ENCODE measurements at regions not wholly inside any gene's neighbourhood (a gene's known extent, or its start where the extent isn't known, plus 50 kb on each side); places are given as distances from the start of the nearest gene placed in this dataset.

- Histone ChIP-seq H4K20me1 (ENCODE audit: insufficient read depth, low read depth, low read length) (no peaks in the 10 kb centered on the region), H3K4me2 (ENCODE audit: low read depth, low read length, poor library complexity, severe bottlenecking) (no peak overlapping the region), H3K36me3 (ENCODE audit: insufficient read depth, low read length) (no peaks in the 10 kb centered on the region), H3K4me1 (ENCODE audit: low read length) (no peaks in the 10 kb centered on the region), H3K9ac (ENCODE audit: low read length) (no peak overlapping the region), H3K9me2 (replicated peaks; ENCODE audit: insufficient read depth, low read length) (no peaks in the 10 kb centered on the region), H3K79me2 (ENCODE audit: low read length) (no peaks in the 10 kb centered on the region), H3K4me3 (ENCODE audit: low read length) (no peak overlapping the region), H3K27ac (ENCODE audit: low read length) (no peak overlapping the region), H3K9me3 (ENCODE audit: low read length) (peaks cover 16% of the 10 kb centered on the region), H2AFZ (ENCODE audit: low read length) (no peak overlapping the region), H3K27me3 (ENCODE audit: low read length) (no peaks in the 10 kb centered on the region)
- DNase-seq: no peak
Observed at GRCh38 chr15:95718441-95718840, 612.1 kb upstream of the NR2F2 start.

- Histone ChIP-seq H3K9me2 (replicated peaks; ENCODE audit: insufficient read depth, low read length) (no peaks in the 10 kb centered on the region), H3K4me3 (ENCODE audit: low read length) (no peak overlapping the region), H3K9ac (ENCODE audit: low read length) (no peak overlapping the region), H3K4me1 (ENCODE audit: low read length) (no peaks in the 10 kb centered on the region), H3K27ac (ENCODE audit: low read length) (no peak overlapping the region), H4K20me1 (ENCODE audit: insufficient read depth, low read depth, low read length) (no peaks in the 10 kb centered on the region), H3K9me3 (ENCODE audit: low read length) (peaks cover 21% of the 10 kb centered on the region), H2AFZ (ENCODE audit: low read length) (no peak overlapping the region), H3K79me2 (ENCODE audit: low read length) (no peaks in the 10 kb centered on the region), H3K27me3 (ENCODE audit: low read length) (no peaks in the 10 kb centered on the region), H3K36me3 (ENCODE audit: insufficient read depth, low read length) (no peaks in the 10 kb centered on the region), H3K4me2 (ENCODE audit: low read depth, low read length, poor library complexity, severe bottlenecking) (no peak overlapping the region)
- no peak for DNase-seq
Observed at GRCh38 chr15:95724908-95725633, 605.4 kb upstream of the NR2F2 start.

- no peak overlapping the region for H3K4me3 ChIP-seq (ENCODE audit: low read length)
- H3K79me2 ChIP-seq (ENCODE audit: low read length): no peaks in the 10 kb centered on the region
- no peaks in the 10 kb centered on the region for H3K9me2 ChIP-seq (replicated peaks; ENCODE audit: insufficient read depth, low read length)
- H3K27ac ChIP-seq (ENCODE audit: low read length): no peak overlapping the region
- no peaks in the 10 kb centered on the region for H3K4me1 ChIP-seq (ENCODE audit: low read length)
- no peaks in the 10 kb centered on the region for H4K20me1 ChIP-seq (ENCODE audit: insufficient read depth, low read depth, low read length)
- no peaks in the 10 kb centered on the region for H3K36me3 ChIP-seq (ENCODE audit: insufficient read depth, low read length)
- no peak overlapping the region for H3K9ac ChIP-seq (ENCODE audit: low read length)
- H2AFZ ChIP-seq (ENCODE audit: low read length): no peak overlapping the region
- no peaks in the 10 kb centered on the region for H3K27me3 ChIP-seq (ENCODE audit: low read length)
- DNase-seq: no peak
- H3K4me2 ChIP-seq (ENCODE audit: low read depth, low read length, poor library complexity, severe bottlenecking): no peak overlapping the region
- peaks cover 25% of the 10 kb centered on the region for H3K9me3 ChIP-seq (ENCODE audit: low read length)
Observed at GRCh38 chr15:95726891-95727290, 603.6 kb upstream of the NR2F2 start.

GRCh38 chr15:95733931-95734330, 596.6 kb upstream of the NR2F2 start:
- Histone ChIP-seq H3K9me2 (replicated peaks; ENCODE audit: insufficient read depth, low read length) (no peaks in the 10 kb centered on the region), H3K9me3 (ENCODE audit: low read length) (peaks cover 30% of the 10 kb centered on the region), H3K9ac (ENCODE audit: low read length) (no peak overlapping the region), H3K27ac (ENCODE audit: low read length) (no peak overlapping the region), H3K4me1 (ENCODE audit: low read length) (no peaks in the 10 kb centered on the region), H3K36me3 (ENCODE audit: insufficient read depth, low read length) (no peaks in the 10 kb centered on the region), H3K27me3 (ENCODE audit: low read length) (no peaks in the 10 kb centered on the region), H3K4me3 (ENCODE audit: low read length) (no peak overlapping the region), H3K79me2 (ENCODE audit: low read length) (no peaks in the 10 kb centered on the region), H2AFZ (ENCODE audit: low read length) (no peak overlapping the region), H3K4me2 (ENCODE audit: low read depth, low read length, poor library complexity, severe bottlenecking) (no peak overlapping the region), H4K20me1 (ENCODE audit: insufficient read depth, low read depth, low read length) (no peaks in the 10 kb centered on the region)
- no peak for DNase-seq

- Histone ChIP-seq H3K79me2 (ENCODE audit: low read length) (no peaks in the 10 kb centered on the region), H4K20me1 (ENCODE audit: insufficient read depth, low read depth, low read length) (no peaks in the 10 kb centered on the region), H3K9me2 (replicated peaks; ENCODE audit: insufficient read depth, low read length) (no peaks in the 10 kb centered on the region), H3K27ac (ENCODE audit: low read length) (no peak overlapping the region), H3K9me3 (ENCODE audit: low read length) (peaks cover 26% of the 10 kb centered on the region), H3K27me3 (ENCODE audit: low read length) (no peaks in the 10 kb centered on the region), H3K4me1 (ENCODE audit: low read length) (no peaks in the 10 kb centered on the region), H2AFZ (ENCODE audit: low read length) (no peak overlapping the region), H3K9ac (ENCODE audit: low read length) (no peak overlapping the region), H3K4me3 (ENCODE audit: low read length) (no peak overlapping the region), H3K4me2 (ENCODE audit: low read depth, low read length, poor library complexity, severe bottlenecking) (no peak overlapping the region), H3K36me3 (ENCODE audit: insufficient read depth, low read length) (no peaks in the 10 kb centered on the region)
- DNase-seq: no peak
Observed at GRCh38 chr15:95734422-95735316, 595.8 kb upstream of the NR2F2 start.

GRCh38 chr15:95737060-95737459, 593.4 kb upstream of the NR2F2 start:
- Histone ChIP-seq H3K9me3 (ENCODE audit: low read length) (peaks cover 20% of the 10 kb centered on the region), H3K4me1 (ENCODE audit: low read length) (no peaks in the 10 kb centered on the region), H3K27ac (ENCODE audit: low read length) (no peak overlapping the region), H3K4me2 (ENCODE audit: low read depth, low read length, poor library complexity, severe bottlenecking) (no peak overlapping the region), H3K79me2 (ENCODE audit: low read length) (no peaks in the 10 kb centered on the region), H3K27me3 (ENCODE audit: low read length) (no peaks in the 10 kb centered on the region), H3K4me3 (ENCODE audit: low read length) (no peak overlapping the region), H3K36me3 (ENCODE audit: insufficient read depth, low read length) (no peaks in the 10 kb centered on the region), H3K9me2 (replicated peaks; ENCODE audit: insufficient read depth, low read length) (no peaks in the 10 kb centered on the region), H3K9ac (ENCODE audit: low read length) (no peak overlapping the region), H4K20me1 (ENCODE audit: insufficient read depth, low read depth, low read length) (no peaks in the 10 kb centered on the region), H2AFZ (ENCODE audit: low read length) (no peak overlapping the region)
- DNase-seq: no peak

GRCh38 chr15:95739131-95739530, 591.4 kb upstream of the NR2F2 start:
- Histone ChIP-seq H3K4me1 (ENCODE audit: low read length) (no peaks in the 10 kb centered on the region), H3K27me3 (ENCODE audit: low read length) (no peaks in the 10 kb centered on the region), H3K79me2 (ENCODE audit: low read length) (no peaks in the 10 kb centered on the region), H3K9ac (ENCODE audit: low read length) (no peak overlapping the region), H3K9me3 (ENCODE audit: low read length) (peaks cover 14% of the 10 kb centered on the region), H3K27ac (ENCODE audit: low read length) (no peak overlapping the region), H3K36me3 (ENCODE audit: insufficient read depth, low read length) (no peaks in the 10 kb centered on the region), H3K4me3 (ENCODE audit: low read length) (no peak overlapping the region), H3K4me2 (ENCODE audit: low read depth, low read length, poor library complexity, severe bottlenecking) (no peak overlapping the region), H2AFZ (ENCODE audit: low read length) (no peak overlapping the region), H3K9me2 (replicated peaks; ENCODE audit: insufficient read depth, low read length) (no peaks in the 10 kb centered on the region), H4K20me1 (ENCODE audit: insufficient read depth, low read depth, low read length) (no peaks in the 10 kb centered on the region)
- DNase-seq: no peak

- Histone ChIP-seq H3K4me1 (ENCODE audit: low read length) (no peaks in the 10 kb centered on the region), H3K4me2 (ENCODE audit: low read depth, low read length, poor library complexity, severe bottlenecking) (no peak overlapping the region), H3K36me3 (ENCODE audit: insufficient read depth, low read length) (no peaks in the 10 kb centered on the region), H3K79me2 (ENCODE audit: low read length) (no peaks in the 10 kb centered on the region), H3K9me3 (ENCODE audit: low read length) (peaks cover 11% of the 10 kb centered on the region), H3K27ac (ENCODE audit: low read length) (no peak overlapping the region), H3K9me2 (replicated peaks; ENCODE audit: insufficient read depth, low read length) (no peaks in the 10 kb centered on the region), H4K20me1 (ENCODE audit: insufficient read depth, low read depth, low read length) (no peaks in the 10 kb centered on the region), H2AFZ (ENCODE audit: low read length) (no peak overlapping the region), H3K27me3 (ENCODE audit: low read length) (no peaks in the 10 kb centered on the region), H3K9ac (ENCODE audit: low read length) (no peak overlapping the region), H3K4me3 (ENCODE audit: low read length) (no peak overlapping the region)
- no peak for DNase-seq
Observed at GRCh38 chr15:95741830-95742229, 588.7 kb upstream of the NR2F2 start.

All from Karpas-422 (cell line).